Stimulated activated CD4-positive, alpha-beta T cell treated with anti-CD3 and anti-CD28 coated beads, Interleukin-1b, Interleukin-23, amount 100 ng/mL, for 24 hours (primary cell): ENCODE measurements at regions not wholly inside any gene's neighbourhood (a gene's known extent, or its start where the extent isn't known, plus 50 kb on each side); places are given as distances from the start of the nearest gene placed in this dataset.
"Not testable (repeated sequence)": the region's sequence is repeated elsewhere in the genome, so short reads cannot be mapped to it uniquely, and the experiment has no call there.

Experiments
- DNase-seq, 4 experiments: peaks; one replicate each; pipeline ENCODE4 v3.0.0-alpha.2; 2020; ENCODE audit warnings: low read depth in 4 of 4, low spot score in 1 of 4

- DNase-seq = not testable (repeated sequence)
Observed at GRCh38 chr12:127983213-127983791, 283.7 kb upstream of the TMEM132C start.

- no peak for DNase-seq
Observed at GRCh38 chr12:127984386-127985055, 282.4 kb upstream of the TMEM132C start.

GRCh38 chr12:127987199-127987901 is 279.6 kb upstream of the TMEM132C start:
- no peak for DNase-seq

- no peak for DNase-seq
Observed at GRCh38 chr12:127991485-127991884, 275.5 kb upstream of the TMEM132C start.

- DNase-seq = no peak
Observed at GRCh38 chr12:127998988-127999387, 268.0 kb upstream of the TMEM132C start.

GRCh38 chr12:128004383-128004938 is 262.5 kb upstream of the TMEM132C start:
- DNase-seq = no peak

GRCh38 chr12:128007250-128007649 is 259.7 kb upstream of the TMEM132C start:
- no peak for DNase-seq

- no peak for DNase-seq
Observed at GRCh38 chr12:128008341-128008740, 258.6 kb upstream of the TMEM132C start.

- DNase-seq = no peak
Observed at GRCh38 chr12:128009108-128009507, 257.9 kb upstream of the TMEM132C start.

- no peak for DNase-seq
Observed at GRCh38 chr12:128012110-128012509, 254.9 kb upstream of the TMEM132C start.

GRCh38 chr12:128015276-128015675 is 251.7 kb upstream of the TMEM132C start:
- DNase-seq = no peak

GRCh38 chr12:128018067-128018466 is 248.9 kb upstream of the TMEM132C start:
- DNase-seq = no peak

- DNase-seq = no peak
Observed at GRCh38 chr12:128019996-128020544, 246.9 kb upstream of the TMEM132C start.

- no peak for DNase-seq
Observed at GRCh38 chr12:128021561-128021960, 245.4 kb upstream of the TMEM132C start.

GRCh38 chr12:128025589-128026245 is 241.3 kb upstream of the TMEM132C start:
- no peak for DNase-seq

- DNase-seq = no peak
Observed at GRCh38 chr12:128026696-128027574, 240.0 kb upstream of the TMEM132C start.

GRCh38 chr12:128033473-128033872 is 233.5 kb upstream of the TMEM132C start:
- DNase-seq = no peak

GRCh38 chr12:128040971-128041370 is 226.0 kb upstream of the TMEM132C start:
- DNase-seq = no peak

- not testable (repeated sequence) for DNase-seq
Observed at GRCh38 chr12:128042283-128042682, 224.7 kb upstream of the TMEM132C start.

GRCh38 chr12:128042825-128043224 is 224.1 kb upstream of the TMEM132C start:
- no peak for DNase-seq
